Endodermal cell (in vitro differentiated cells): ENCODE measurements at regions not wholly inside any gene's neighbourhood (a gene's known extent, or its start where the extent isn't known, plus 50 kb on each side); places are given as distances from the start of the nearest gene placed in this dataset.
A peak's percentile ranks its signal among the peaks of the same experiment; 100 is the strongest.

Experiments
- DNase-seq: peaks from one replicate; pipeline ENCODE4 v3.0.0-alpha.2; 2017
- H3K27ac ChIP-seq: 2 replicates; pipeline ENCODE4 v1.5.1; 2013; ENCODE audit warnings: mild to moderate bottlenecking, low read depth, low read length, moderate library complexity
- H3K27me3 ChIP-seq: 2 replicates; pipeline ENCODE4 v1.6.1; 2013; ENCODE audit warnings: mild to moderate bottlenecking, low read length, moderate library complexity; ENCODE audit not compliant: insufficient read depth, control insufficient read depth, poor library complexity, severe bottlenecking
- H3K36me3 ChIP-seq: 2 replicates; pipeline ENCODE4 v1.7.0; 2013; ENCODE audit warnings: mild to moderate bottlenecking, low read length, moderate library complexity; ENCODE audit not compliant: control insufficient read depth, insufficient read depth
- H3K4me1 ChIP-seq: one replicate; pipeline ENCODE4 v1.7.0; 2013; ENCODE audit warnings: low read length; ENCODE audit not compliant: control insufficient read depth, insufficient read depth
- H3K4me3 ChIP-seq: 2 replicates; pipeline ENCODE4 v1.5.1; 2013; ENCODE audit warnings: mild to moderate bottlenecking, low read length, moderate library complexity
- H3K9ac ChIP-seq: 2 replicates; pipeline ENCODE4 v1.6.1; 2013; ENCODE audit warnings: mild to moderate bottlenecking, low read length, moderate library complexity; ENCODE audit not compliant: poor library complexity, severe bottlenecking; ENCODE audit errors: extremely low read depth
- H3K9me3 ChIP-seq: 2 replicates; pipeline ENCODE4 v1.6.1; 2013; ENCODE audit warnings: mild to moderate bottlenecking, low read length, moderate library complexity; ENCODE audit not compliant: control insufficient read depth
- H3K27ac Mint-ChIP-seq: 2 replicates; pipeline ENCODE4 v1.8.0; 2020; ENCODE audit warnings: mixed read lengths
- H3K27me3 Mint-ChIP-seq: 2 replicates; pipeline ENCODE4 v1.8.0; 2021; ENCODE audit warnings: mild to moderate bottlenecking, mixed read lengths; ENCODE audit not compliant: insufficient read depth
- H3K36me3 Mint-ChIP-seq: 2 replicates; pipeline ENCODE4 v1.8.0; 2020; ENCODE audit warnings: low read depth, mixed read lengths
- H3K4me1 Mint-ChIP-seq: 2 replicates; pipeline ENCODE4 v1.8.0; 2020; ENCODE audit warnings: mixed read lengths
- H3K4me3 Mint-ChIP-seq: 2 replicates; pipeline ENCODE4 v1.8.0; 2020; ENCODE audit warnings: mild to moderate bottlenecking, moderate library complexity, mixed read lengths
- H3K9me3 Mint-ChIP-seq: 2 replicates; pipeline ENCODE4 v1.8.0; 2020; ENCODE audit warnings: mild to moderate bottlenecking, mixed read lengths
- WGBS, 2 experiments: methylation state at CpG; one replicate each; pipeline versions ENCODE4 v1.1.5 to v1.1.7; 2013; ENCODE audit warnings: missing lambda C conversion rate in 2 of 2, mixed read lengths in 1 of 2; ENCODE audit not compliant: insufficient coverage in 1 of 2, insufficient read length in 1 of 2; 5-methylcytosine and 5-hydroxymethylcytosine counted together
- TF ChIP-seq, protein P1 (sequence below): fragments of 200-600 bp; sonication (generic); conservative IDR thresholded peaks from 2 replicates; pipeline ENCODE4 v1.5.0; 2021; ENCODE audit warnings: antibody characterized with exemption, mild to moderate bottlenecking

GRCh38 chr18:56299740-56300139 is 338.7 kb downstream of the TXNL1 start:
- Histone ChIP-seq H3K27ac (no peak overlapping the region), H3K27me3 (no peaks in the 10 kb centered on the region), H3K36me3 (no peaks in the 10 kb centered on the region), H3K9ac (no peak overlapping the region), H3K4me3 (no peak overlapping the region), H3K4me1 (peaks cover 3% of the 10 kb centered on the region), H3K9me3 (no peaks in the 10 kb centered on the region)
- Mint-ChIP-seq H3K27me3 (no peaks in the 10 kb centered on the region), H3K27ac (no peak overlapping the region), H3K4me1 (peaks cover 6% of the 10 kb centered on the region), H3K9me3 (no peaks in the 10 kb centered on the region), H3K4me3 (no peak overlapping the region), H3K36me3 (no peaks in the 10 kb centered on the region)
- no CpG with 5 or more reads among the region's 1 CpG for WGBS, 2 experiments
- TF ChIP-seq, protein P1, sequence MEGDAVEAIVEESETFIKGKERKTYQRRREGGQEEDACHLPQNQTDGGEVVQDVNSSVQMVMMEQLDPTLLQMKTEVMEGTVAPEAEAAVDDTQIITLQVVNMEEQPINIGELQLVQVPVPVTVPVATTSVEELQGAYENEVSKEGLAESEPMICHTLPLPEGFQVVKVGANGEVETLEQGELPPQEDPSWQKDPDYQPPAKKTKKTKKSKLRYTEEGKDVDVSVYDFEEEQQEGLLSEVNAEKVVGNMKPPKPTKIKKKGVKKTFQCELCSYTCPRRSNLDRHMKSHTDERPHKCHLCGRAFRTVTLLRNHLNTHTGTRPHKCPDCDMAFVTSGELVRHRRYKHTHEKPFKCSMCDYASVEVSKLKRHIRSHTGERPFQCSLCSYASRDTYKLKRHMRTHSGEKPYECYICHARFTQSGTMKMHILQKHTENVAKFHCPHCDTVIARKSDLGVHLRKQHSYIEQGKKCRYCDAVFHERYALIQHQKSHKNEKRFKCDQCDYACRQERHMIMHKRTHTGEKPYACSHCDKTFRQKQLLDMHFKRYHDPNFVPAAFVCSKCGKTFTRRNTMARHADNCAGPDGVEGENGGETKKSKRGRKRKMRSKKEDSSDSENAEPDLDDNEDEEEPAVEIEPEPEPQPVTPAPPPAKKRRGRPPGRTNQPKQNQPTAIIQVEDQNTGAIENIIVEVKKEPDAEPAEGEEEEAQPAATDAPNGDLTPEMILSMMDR, result no peak
- no peak for DNase-seq

GRCh38 chr18:56298935-56299334 is 339.5 kb downstream of the TXNL1 start:
- TF ChIP-seq, protein P1, result peak; percentile 64
- Mint-ChIP-seq H3K9me3 (no peaks in the 10 kb centered on the region), H3K36me3 (no peaks in the 10 kb centered on the region), H3K27ac (no peak overlapping the region), H3K4me3 (no peak overlapping the region), H3K27me3 (no peaks in the 10 kb centered on the region), H3K4me1 (peaks cover 6% of the 10 kb centered on the region)
- WGBS, 2 experiments, result 88 to 91% methylated on average over 1 of the region's 1 CpG
- no peak for DNase-seq
- H3K27me3 ChIP-seq, result no peaks in the 10 kb centered on the region
- no peak overlapping the region for H3K9ac ChIP-seq
- peaks cover 3% of the 10 kb centered on the region for H3K4me1 ChIP-seq
- H3K36me3 ChIP-seq, result no peaks in the 10 kb centered on the region
- H3K27ac ChIP-seq, result no peak overlapping the region
- H3K9me3 ChIP-seq, result no peaks in the 10 kb centered on the region
- H3K4me3 ChIP-seq, result no peak overlapping the region

DNA sequence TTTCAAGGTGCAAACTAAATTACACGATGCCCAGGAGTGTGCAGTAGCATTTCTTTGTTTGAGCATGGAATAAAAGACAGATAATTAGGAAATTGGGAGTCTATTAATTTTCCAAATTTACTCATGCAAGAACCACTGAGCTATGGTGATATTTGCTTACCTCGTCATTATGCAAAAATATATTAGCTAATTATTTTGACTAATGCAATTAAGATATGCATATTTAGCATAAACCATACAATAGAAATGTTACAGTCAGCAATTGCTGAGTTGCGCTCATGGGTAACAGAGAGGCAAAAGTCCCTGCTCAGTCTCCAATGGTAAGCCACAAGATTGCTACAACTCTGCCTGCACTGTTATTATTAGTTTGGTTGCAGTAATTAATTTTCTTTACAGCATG is 342.0 kb downstream of the TXNL1 start:
- H3K36me3 Mint-ChIP-seq, result no peaks in the 10 kb centered on the region
- 94 to 100% methylated on average over 1 to 2 of the region's 3 CpGs for WGBS, 2 experiments

More for the DNA sequence above, 342.0 kb downstream of the TXNL1 start:
- no peak overlapping the region for H3K27ac Mint-ChIP-seq
- Histone ChIP-seq H3K27ac (no peak overlapping the region), H3K4me3 (no peak overlapping the region), H3K9me3 (no peaks in the 10 kb centered on the region), H3K36me3 (no peaks in the 10 kb centered on the region), H3K9ac (no peak overlapping the region), H3K4me1 (peaks cover 3% of the 10 kb centered on the region), H3K27me3 (no peaks in the 10 kb centered on the region)
- TF ChIP-seq, protein P1, result no peak
- no peak for DNase-seq
- H3K9me3 Mint-ChIP-seq, result no peaks in the 10 kb centered on the region
- H3K27me3 Mint-ChIP-seq, result no peaks in the 10 kb centered on the region
- H3K4me1 Mint-ChIP-seq, result peaks cover 6% of the 10 kb centered on the region
- H3K4me3 Mint-ChIP-seq, result no peak overlapping the region
